HCT116 (cell line): ENCODE measurements at regions not wholly inside any gene's neighbourhood (a gene's known extent, or its start where the extent isn't known, plus 50 kb on each side); places are given as distances from the start of the nearest gene placed in this dataset.
"Not testable (repeated sequence)": the region's sequence is repeated elsewhere in the genome, so short reads cannot be mapped to it uniquely, and the experiment has no call there.

Experiments
- CBX3 ChIP-seq: IDR thresholded peaks from 2 replicates; pipeline ENCODE4 v1.6.1; 2012; ENCODE audit warnings: low read depth
- CEBPB ChIP-seq: IDR thresholded peaks from 2 replicates; pipeline ENCODE4 v1.6.1; 2012; ENCODE audit warnings: low read depth
- CTCF ChIP-seq, 3 experiments: fragments of 200-600 bp in 1 of 3; sonication (generic) in 1 of 3; IDR thresholded peaks in 2 of 3; conservative IDR thresholded peaks in 1 of 3; 2 replicates each; pipeline ENCODE4 v1.5.1; 2012 to 2017; ENCODE audit warnings: low read depth in 2 of 3, low read length in 2 of 3, antibody characterized with exemption in 1 of 3, borderline replicate concordance in 1 of 3, control low read depth in 1 of 3, mild to moderate bottlenecking in 1 of 3, mixed read lengths in 1 of 3, mixed run types in 1 of 3, moderate library complexity in 1 of 3; ENCODE audit not compliant: insufficient read depth in 1 of 3
- ELF1 ChIP-seq: IDR thresholded peaks from 2 replicates; pipeline ENCODE4 v1.6.1; 2012; ENCODE audit warnings: low read depth, borderline replicate concordance
- EZH2 ChIP-seq: fragments of 200-600 bp; sonication (generic); IDR thresholded peaks from 2 replicates; pipeline ENCODE4 v1.6.1; 2017; ENCODE audit warnings: antibody characterized with exemption, mixed run types
- JUND ChIP-seq: IDR thresholded peaks from 2 replicates; pipeline ENCODE4 v1.6.1; 2012
- POLR2A ChIP-seq: IDR thresholded peaks from 2 replicates; pipeline ENCODE4 v1.7.0; 2011; ENCODE audit warnings: borderline replicate concordance; ENCODE audit not compliant: insufficient read depth, insufficient read length; ENCODE audit errors: extremely low read depth
- POLR2AphosphoS5 ChIP-seq: IDR thresholded peaks from 2 replicates; pipeline ENCODE4 v1.6.1; 2011; ENCODE audit warnings: mild to moderate bottlenecking, low read depth, low read length, moderate library complexity
- RAD21 ChIP-seq: IDR thresholded peaks from 2 replicates; pipeline ENCODE4 v1.6.1; 2012; ENCODE audit warnings: low read depth, mild to moderate bottlenecking
- REST ChIP-seq: IDR thresholded peaks from 2 replicates; pipeline ENCODE4 v1.6.1; 2012; ENCODE audit warnings: low read depth
- TCF7L2 ChIP-seq: IDR thresholded peaks from 2 replicates; pipeline ENCODE4 v1.7.0; 2011; ENCODE audit warnings: borderline replicate concordance, inconsistent platforms; ENCODE audit not compliant: insufficient read depth, insufficient read length; ENCODE audit errors: extremely low read depth
- ZBTB33 ChIP-seq: IDR thresholded peaks from 2 replicates; pipeline ENCODE4 v1.6.1; 2011; ENCODE audit warnings: mild to moderate bottlenecking, low read length, moderate library complexity; ENCODE audit not compliant: insufficient replicate concordance; ENCODE audit errors: extremely low read depth
- ZFX ChIP-seq: fragments of 450-650 bp; IDR thresholded peaks from 2 replicates; pipeline ENCODE4 v1.6.1; 2017
- ZNF274 ChIP-seq: fragments of 200-500 bp; sonication (Bioruptor generic); IDR thresholded peaks from 2 replicates; pipeline ENCODE4 v1.6.1; 2014; ENCODE audit warnings: mild to moderate bottlenecking, low read depth, low read length, inconsistent platforms

GRCh38 chr6:170087421-170087780 is 203.5 kb downstream of the DLL1 start:
- not testable (repeated sequence) for TF ChIP-seq REST; EZH2; JUND; CTCF (IDR thresholded peaks at IDR 0.05 in 2 of 3, conservative IDR thresholded peaks at IDR 0.05 in 1 of 3; ENCODE audit: borderline replicate concordance in 1 of 3, insufficient read depth in 1 of 3, low read depth in 2 of 3, low read length in 2 of 3); CEBPB; POLR2AphosphoS5; ELF1; ZBTB33; POLR2A; RAD21; TCF7L2; ZNF274; ZFX; CBX3
